Activated CD8-positive, alpha-beta memory T cell treated with anti-CD3 and anti-CD28 coated beads, Interleukin-2, amount 10 ng/mL, durations not matched to agents 7 days and 5 days (primary cell): ENCODE measurements at regions not wholly inside any gene's neighbourhood (a gene's known extent, or its start where the extent isn't known, plus 50 kb on each side); places are given as distances from the start of the nearest gene placed in this dataset.
"Not testable (repeated sequence)": the region's sequence is repeated elsewhere in the genome, so short reads cannot be mapped to it uniquely, and the experiment has no call there.

Experiments used
- ATAC-seq: fragments of 150-1000 bp; cut with Tn5 transposase; one replicate; pipeline ENCODE4 v1.10.0; 2021; ENCODE audit warnings: moderate library complexity
- CTCF ChIA-PET: fragments of 350-600 bp; sonication (Branson Sonifier 250); formaldehyde crosslinking; loops from one replicate; lab custom pipeline; 2021; ENCODE audit warnings: antibody characterized with exemption; lab: Charles Lee
- DNase-seq: peaks from one replicate; pipeline ENCODE4 v3.0.0-alpha.2; 2020
- H3K27ac Mint-ChIP-seq: one replicate; pipeline ENCODE4 v1.8.0; 2021; ENCODE audit warnings: mild to moderate bottlenecking, mixed read lengths
- H3K27me3 Mint-ChIP-seq: one replicate; pipeline ENCODE4 v1.8.0; 2021; ENCODE audit warnings: mixed read lengths
- H3K36me3 Mint-ChIP-seq: one replicate; pipeline ENCODE4 v1.8.0; 2021; ENCODE audit warnings: mild to moderate bottlenecking, mixed read lengths
- H3K4me1 Mint-ChIP-seq: one replicate; pipeline ENCODE4 v1.8.0; 2021; ENCODE audit warnings: mixed read lengths
- H3K4me3 Mint-ChIP-seq: one replicate; pipeline ENCODE4 v1.8.0; 2021; ENCODE audit warnings: mild to moderate bottlenecking, moderate library complexity, mixed read lengths
- H3K9me3 Mint-ChIP-seq: one replicate; pipeline ENCODE4 v1.8.0; 2022; ENCODE audit warnings: low read depth, mixed read lengths

- Mint-ChIP-seq H3K9me3 (no peaks in the 10 kb centered on the region), H3K27ac (no peak overlapping the region), H3K27me3 (peaks cover 26% of the 10 kb centered on the region), H3K4me1 (no peaks in the 10 kb centered on the region), H3K4me3 (no peak overlapping the region), H3K36me3 (no peaks in the 10 kb centered on the region)
- CTCF ChIA-PET = interaction anchor here (0.6 to 1.7 kb wide), 4 partner anchors 16 to 479 kb away, joined by 3 to 6 read pairs (median 4); no protein-coding TSS in a partner anchor
- DNase-seq = no peak
- ATAC-seq = no peak
These were observed 242.3 kb downstream of the LMX1A start for GRCh38 chr1:165114022-165114888.

- CTCF ChIA-PET = interaction anchor here (1.5 kb wide), 1 partner anchor 24 kb away, joined by 3 read pairs; no protein-coding TSS in a partner anchor
These were observed 244.3 kb downstream of the LMX1A start for GRCh38 chr1:165112260-165112659.

GRCh38 chr1:165109013-165109412 lies 247.5 kb downstream of the LMX1A start:
- Mint-ChIP-seq H3K4me1 (no peaks in the 10 kb centered on the region), H3K36me3 (no peaks in the 10 kb centered on the region), H3K9me3 (peaks cover 5% of the 10 kb centered on the region), H3K4me3 (no peak overlapping the region), H3K27me3 (no peaks in the 10 kb centered on the region), H3K27ac (no peak overlapping the region)
- CTCF ChIA-PET = no interaction called here
- ATAC-seq (no peak), DNase-seq (no peak)

More at GRCh38 chr1:165112260-165112659, 244.3 kb downstream of the LMX1A start:
- H3K27me3 Mint-ChIP-seq = peaks cover 12% of the 10 kb centered on the region
- no peak overlapping the region for H3K4me3 Mint-ChIP-seq
- H3K27ac Mint-ChIP-seq = no peak overlapping the region
- H3K36me3 Mint-ChIP-seq = no peaks in the 10 kb centered on the region
- DNase-seq = no peak
- no peaks in the 10 kb centered on the region for H3K9me3 Mint-ChIP-seq
- ATAC-seq = no peak
- no peaks in the 10 kb centered on the region for H3K4me1 Mint-ChIP-seq

GRCh38 chr1:165092542-165093162 lies 263.9 kb downstream of the LMX1A start:
- DNase-seq, H3K27me3 Mint-ChIP-seq, H3K4me1 Mint-ChIP-seq, ATAC-seq, H3K27ac Mint-ChIP-seq, H3K4me3 Mint-ChIP-seq, H3K36me3 Mint-ChIP-seq, H3K9me3 Mint-ChIP-seq, CTCF ChIA-PET: not testable (repeated sequence)

- DNase-seq (no peak), ATAC-seq (no peak)
- H3K4me3 Mint-ChIP-seq = no peak overlapping the region
- H3K27me3 Mint-ChIP-seq = no peaks in the 10 kb centered on the region
- no peaks in the 10 kb centered on the region for H3K4me1 Mint-ChIP-seq
- no peaks in the 10 kb centered on the region for H3K36me3 Mint-ChIP-seq
- no peaks in the 10 kb centered on the region for H3K9me3 Mint-ChIP-seq
- H3K27ac Mint-ChIP-seq = no peak overlapping the region
- CTCF ChIA-PET = no interaction called here
These were observed 276.1 kb downstream of the LMX1A start for GRCh38 chr1:165080253-165080896.

- ATAC-seq = no peak
- CTCF ChIA-PET = no interaction called here
- H3K9me3 Mint-ChIP-seq = no peaks in the 10 kb centered on the region
- H3K4me1 Mint-ChIP-seq = no peaks in the 10 kb centered on the region
- no peak overlapping the region for H3K27ac Mint-ChIP-seq
- H3K27me3 Mint-ChIP-seq = no peaks in the 10 kb centered on the region
- DNase-seq = no peak
- no peaks in the 10 kb centered on the region for H3K36me3 Mint-ChIP-seq
- H3K4me3 Mint-ChIP-seq = no peak overlapping the region
These were observed 278.1 kb downstream of the LMX1A start for GRCh38 chr1:165078391-165078790.

GRCh38 chr1:165075725-165076370 lies 280.7 kb downstream of the LMX1A start:
- ATAC-seq = no peak
- Mint-ChIP-seq H3K36me3 (no peaks in the 10 kb centered on the region), H3K27me3 (no peaks in the 10 kb centered on the region), H3K9me3 (no peaks in the 10 kb centered on the region), H3K4me3 (no peak overlapping the region), H3K4me1 (no peaks in the 10 kb centered on the region), H3K27ac (no peak overlapping the region)
- CTCF ChIA-PET = no interaction called here
- DNase-seq = no peak

- DNase-seq (no peak), ATAC-seq (no peak)
- H3K4me1 Mint-ChIP-seq = no peaks in the 10 kb centered on the region
- CTCF ChIA-PET = interaction anchor here (1.0 kb wide), 1 partner anchor 1663 kb away, joined by 4 read pairs; no protein-coding TSS in a partner anchor
- H3K27ac Mint-ChIP-seq = no peak overlapping the region
- no peaks in the 10 kb centered on the region for H3K36me3 Mint-ChIP-seq
- no peak overlapping the region for H3K4me3 Mint-ChIP-seq
- H3K27me3 Mint-ChIP-seq = no peaks in the 10 kb centered on the region
- H3K9me3 Mint-ChIP-seq = no peaks in the 10 kb centered on the region
These were observed 283.1 kb downstream of the LMX1A start for GRCh38 chr1:165073185-165074007.

- ATAC-seq = no peak
- CTCF ChIA-PET = no interaction called here
- DNase-seq = no peak
- no peaks in the 10 kb centered on the region for H3K9me3 Mint-ChIP-seq
- no peak overlapping the region for H3K27ac Mint-ChIP-seq
- no peaks in the 10 kb centered on the region for H3K27me3 Mint-ChIP-seq
- no peaks in the 10 kb centered on the region for H3K36me3 Mint-ChIP-seq
- H3K4me3 Mint-ChIP-seq = no peak overlapping the region
- no peaks in the 10 kb centered on the region for H3K4me1 Mint-ChIP-seq
These were observed 285.8 kb downstream of the LMX1A start for GRCh38 chr1:165070675-165071074.

- DNase-seq (no peak), ATAC-seq (no peak)
- no peaks in the 10 kb centered on the region for H3K9me3 Mint-ChIP-seq
- no peak overlapping the region for H3K4me3 Mint-ChIP-seq
- no peak overlapping the region for H3K27ac Mint-ChIP-seq
- H3K4me1 Mint-ChIP-seq = no peaks in the 10 kb centered on the region
- H3K36me3 Mint-ChIP-seq = no peaks in the 10 kb centered on the region
- CTCF ChIA-PET = no interaction called here
- H3K27me3 Mint-ChIP-seq = no peaks in the 10 kb centered on the region
These were observed 286.7 kb downstream of the LMX1A start for GRCh38 chr1:165069829-165070228.

GRCh38 chr1:165068741-165069140 lies 287.8 kb downstream of the LMX1A start:
- no peak overlapping the region for H3K4me3 Mint-ChIP-seq
- no peaks in the 10 kb centered on the region for H3K9me3 Mint-ChIP-seq
- H3K36me3 Mint-ChIP-seq = no peaks in the 10 kb centered on the region
- no peak overlapping the region for H3K27ac Mint-ChIP-seq
- H3K27me3 Mint-ChIP-seq = no peaks in the 10 kb centered on the region
- CTCF ChIA-PET = no interaction called here
- DNase-seq (no peak), ATAC-seq (no peak)
- no peaks in the 10 kb centered on the region for H3K4me1 Mint-ChIP-seq

GRCh38 chr1:165067829-165068228 lies 288.7 kb downstream of the LMX1A start:
- no peaks in the 10 kb centered on the region for H3K9me3 Mint-ChIP-seq
- ATAC-seq = no peak
- no peaks in the 10 kb centered on the region for H3K4me1 Mint-ChIP-seq
- DNase-seq = no peak
- no peaks in the 10 kb centered on the region for H3K27me3 Mint-ChIP-seq
- no peaks in the 10 kb centered on the region for H3K36me3 Mint-ChIP-seq
- CTCF ChIA-PET = no interaction called here
- H3K4me3 Mint-ChIP-seq = no peak overlapping the region
- H3K27ac Mint-ChIP-seq = no peak overlapping the region
